BE2C (cell line): ENCODE measurements at regions not wholly inside any gene's neighbourhood (a gene's known extent, or its start where the extent isn't known, plus 50 kb on each side); places are given as distances from the start of the nearest gene placed in this dataset.

Source experiments
- DNase-seq: peaks from one replicate; pipeline ENCODE4 v3.0.0-alpha.2; 2020
- H3K27me3 ChIP-seq: fragments of 250-450 bp; sonication (Bioruptor Pico); 2 replicates; pipeline ENCODE4 v1.5.1; 2020; ENCODE audit warnings: mild to moderate bottlenecking
- H3K36me3 ChIP-seq: fragments of 250-450 bp; sonication (Bioruptor Pico); 2 replicates; pipeline ENCODE4 v1.5.1; 2020; ENCODE audit warnings: mild to moderate bottlenecking
- H3K4me1 ChIP-seq: fragments of 250-450 bp; sonication (Bioruptor Pico); 2 replicates; pipeline ENCODE4 v1.5.1; 2020
- H3K4me3 ChIP-seq: 2 replicates; pipeline ENCODE4 v1.5.1; 2011; ENCODE audit warnings: low read depth, low read length
- H3K9me3 ChIP-seq: fragments of 250-450 bp; sonication (Bioruptor Pico); 2 replicates; pipeline ENCODE4 v1.5.1; 2020
- CTCF ChIP-seq: IDR thresholded peaks from 2 replicates; pipeline ENCODE4 v1.5.1; 2012; ENCODE audit warnings: mild to moderate bottlenecking, low read depth, low read length

- no peak for TF ChIP-seq CTCF
- H3K27me3 ChIP-seq: no peaks in the 10 kb centered on the region
Measured at GRCh38 chr20:51074062-51074461, 51.2 kb upstream of the KCNG1 start.

More at GRCh38 chr20:51074062-51074461, 51.2 kb upstream of the KCNG1 start:
- no peak for DNase-seq
- Histone ChIP-seq H3K4me1 (no peaks in the 10 kb centered on the region), H3K36me3 (no peaks in the 10 kb centered on the region), H3K4me3 (no peak overlapping the region), H3K9me3 (no peaks in the 10 kb centered on the region)
